DMS114 treated with DMSO at 0.1 percent for 48 hours (cell line): ENCODE measurements at regions not wholly inside any gene's neighbourhood (a gene's known extent, or its start where the extent isn't known, plus 50 kb on each side); places are given as distances from the start of the nearest gene placed in this dataset.
"Not testable (repeated sequence)": the region's sequence is repeated elsewhere in the genome, so short reads cannot be mapped to it uniquely, and the experiment has no call there.

Experiments
- DNase-seq: peaks from one replicate; lab custom pipeline; 2025; ENCODE audit not compliant: unreplicated experiment; lab: John Stamatoyannopoulos, UW

DNA sequence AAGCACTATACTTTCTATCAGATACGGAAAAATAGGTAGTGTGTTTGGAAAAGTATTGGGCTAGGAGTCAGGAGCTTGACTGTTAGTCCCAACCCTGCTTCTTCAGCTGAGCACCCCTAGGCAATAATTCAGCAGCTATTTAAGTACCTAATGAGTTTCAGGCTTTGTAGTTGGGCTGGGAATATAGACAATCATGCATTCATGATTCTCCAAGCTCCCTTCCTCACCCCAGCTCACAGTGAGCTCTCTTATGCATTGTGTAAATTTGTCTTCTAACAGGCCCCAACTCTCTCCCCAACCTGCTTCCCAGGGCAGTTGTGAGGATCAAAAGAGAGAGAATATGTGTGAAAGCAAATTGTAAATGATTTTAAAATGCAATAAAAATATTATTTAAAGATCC lies 201.2 kb downstream of the MSX2 start:
- DNase-seq, result no peak

DNA sequence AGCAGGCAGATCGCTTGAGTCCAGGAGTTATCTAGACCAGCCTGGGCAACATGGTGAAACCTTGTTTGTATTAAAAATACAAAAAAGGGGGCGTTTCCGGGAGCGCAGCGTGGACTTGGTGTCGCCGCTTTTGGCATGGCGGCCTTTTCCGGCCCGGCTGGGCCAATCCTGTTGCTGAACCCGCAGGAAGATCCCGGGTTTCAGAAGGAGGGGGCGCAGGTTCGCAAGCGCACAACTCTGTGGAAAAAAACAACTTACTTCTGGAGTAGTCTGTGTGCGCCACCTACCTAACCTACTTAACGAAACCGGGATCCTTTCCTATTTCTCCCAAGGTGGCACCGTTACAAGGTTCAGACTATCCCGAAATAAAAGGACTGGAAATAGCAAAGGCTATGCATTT lies 198.6 kb downstream of the MSX2 start:
- DNase-seq, result no peak

DNA sequence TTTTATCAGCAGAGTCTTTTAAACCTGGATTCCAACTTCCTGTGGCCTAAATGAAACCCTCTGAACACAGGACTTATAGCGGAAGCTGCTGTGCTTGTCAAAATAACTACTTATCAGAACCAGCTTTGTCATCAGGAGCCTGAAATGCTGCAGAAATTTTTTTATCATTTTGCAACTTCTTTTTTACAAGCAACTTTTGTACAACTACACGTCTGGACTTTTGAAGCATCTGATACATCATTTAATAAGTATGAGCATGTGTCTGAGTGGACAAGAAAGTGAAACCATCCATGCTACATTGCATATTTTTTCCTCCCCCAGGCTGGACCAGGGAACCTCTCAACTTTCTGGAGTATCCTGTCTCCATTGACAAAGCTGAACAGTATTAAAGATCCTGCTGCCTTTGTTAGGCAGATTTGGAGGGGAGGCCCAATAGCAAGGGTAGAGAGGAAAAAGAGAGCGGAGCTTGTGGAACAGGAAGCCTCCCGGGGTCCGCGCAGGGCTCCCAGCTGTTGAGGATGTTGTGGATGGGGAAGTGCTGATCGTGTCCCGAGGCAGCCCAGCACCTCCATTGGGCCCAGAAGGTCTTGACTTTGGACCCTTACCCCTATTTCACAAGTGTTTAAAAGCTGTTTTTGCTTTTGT lies 196.6 kb downstream of the MSX2 start:
- DNase-seq, result no peak

DNA sequence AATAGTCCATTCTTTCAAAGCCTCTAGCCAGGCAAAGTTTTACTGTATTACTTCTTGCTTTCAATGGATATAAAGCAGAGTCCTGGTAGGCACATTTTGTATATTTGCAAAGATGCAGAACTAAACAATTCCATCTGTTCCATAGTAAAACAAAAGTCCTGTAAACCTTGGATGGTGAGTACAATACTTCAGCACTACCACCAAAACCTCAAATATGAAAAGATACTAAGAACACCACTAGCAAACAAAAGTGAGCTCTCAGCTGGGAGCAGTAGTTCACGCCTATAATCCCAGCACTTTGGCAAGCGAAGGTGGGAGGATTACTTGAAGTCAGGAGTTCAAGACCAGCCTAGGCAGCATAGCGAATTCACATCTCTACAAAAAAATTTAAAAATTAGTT lies 195.0 kb downstream of the MSX2 start:
- DNase-seq, result no peak

DNA sequence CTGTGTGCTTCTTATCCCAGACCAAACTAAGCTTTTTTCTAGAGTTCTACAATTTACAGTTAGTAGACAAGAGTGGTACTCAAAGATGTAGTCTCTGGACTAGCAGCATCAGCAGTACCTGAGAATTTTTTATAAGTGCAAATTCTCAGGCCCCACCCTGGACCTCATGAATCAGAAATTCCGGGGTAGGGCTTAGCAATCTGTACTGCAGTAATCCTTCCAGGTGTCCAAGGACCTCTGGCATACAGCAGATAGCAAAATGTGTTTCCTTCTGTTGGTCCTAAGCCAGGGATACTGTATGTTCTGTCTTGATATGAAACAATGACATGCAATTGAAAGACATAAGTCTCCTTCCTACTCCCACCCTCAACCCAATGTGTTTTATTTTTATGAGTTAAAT lies 194.3 kb downstream of the MSX2 start:
- no peak for DNase-seq

DNA sequence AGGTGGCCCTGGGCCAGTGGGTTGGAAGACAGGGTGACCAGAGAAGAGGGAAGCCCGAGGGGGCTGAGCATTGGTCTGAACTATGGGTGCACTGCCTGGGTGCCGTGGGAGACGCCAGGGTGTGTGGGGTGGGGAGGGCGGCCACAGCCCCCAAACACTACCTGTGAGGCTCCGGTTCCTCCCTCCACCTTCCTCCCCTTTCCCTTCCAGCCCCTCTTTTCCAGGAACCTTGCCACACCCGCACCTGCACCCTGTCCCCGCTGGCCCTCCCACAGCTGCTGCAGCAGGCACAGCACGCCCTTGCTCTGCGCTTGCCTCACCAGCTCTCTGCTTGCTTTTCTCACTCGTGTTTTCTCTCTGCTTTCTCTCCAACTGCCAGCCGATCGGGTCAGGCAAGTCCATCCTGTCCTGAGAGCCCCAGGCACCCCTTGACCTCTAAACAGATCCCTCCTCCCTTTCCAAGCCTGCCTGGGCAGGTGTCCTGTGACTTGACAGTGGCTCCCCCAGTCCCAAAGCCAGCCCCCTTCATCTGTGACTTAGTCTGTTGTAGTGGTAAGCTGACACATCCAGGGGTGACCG lies 193.7 kb downstream of the MSX2 start:
- DNase-seq, result no peak

DNA sequence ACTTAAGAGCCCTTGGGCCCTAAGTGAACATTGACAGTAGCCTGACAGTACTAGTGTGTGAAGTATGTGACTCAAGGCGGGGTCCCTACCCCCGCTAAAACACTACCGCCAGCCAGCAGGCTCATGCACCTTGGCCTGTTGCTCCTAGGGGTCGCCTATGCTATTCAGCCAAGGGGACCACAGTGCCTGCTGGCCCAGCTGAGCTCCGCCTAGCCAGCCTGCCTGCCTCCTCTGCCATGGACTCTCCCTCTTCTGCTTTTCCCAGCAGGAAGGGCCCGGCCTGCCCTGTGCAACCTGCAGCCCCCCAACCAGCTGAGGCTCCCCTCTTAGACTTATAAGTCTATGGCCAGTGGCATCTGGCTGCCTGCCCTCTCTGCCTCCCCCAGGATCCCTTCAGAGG lies 193.1 kb downstream of the MSX2 start:
- not testable (repeated sequence) for DNase-seq

DNA sequence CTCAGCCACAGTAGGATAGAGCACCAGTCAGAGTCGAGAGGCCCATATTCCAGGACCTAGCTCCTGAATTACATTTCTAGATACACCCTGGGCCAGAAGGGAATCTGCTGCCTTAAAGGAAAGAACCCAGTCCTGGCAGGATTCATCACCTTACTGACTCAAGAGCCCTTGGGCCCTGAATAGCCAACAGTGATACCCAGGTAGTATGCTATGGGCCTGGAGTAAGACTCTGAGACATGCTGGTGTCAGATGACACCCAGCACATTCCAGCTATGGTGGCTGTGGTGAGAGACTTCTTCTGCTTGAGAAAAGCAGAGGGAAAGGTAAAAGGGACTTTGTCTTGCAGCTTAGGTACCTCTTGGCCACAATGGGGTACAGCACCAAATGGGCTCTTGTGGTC lies 192.5 kb downstream of the MSX2 start:
- DNase-seq, result not testable (repeated sequence)

DNA sequence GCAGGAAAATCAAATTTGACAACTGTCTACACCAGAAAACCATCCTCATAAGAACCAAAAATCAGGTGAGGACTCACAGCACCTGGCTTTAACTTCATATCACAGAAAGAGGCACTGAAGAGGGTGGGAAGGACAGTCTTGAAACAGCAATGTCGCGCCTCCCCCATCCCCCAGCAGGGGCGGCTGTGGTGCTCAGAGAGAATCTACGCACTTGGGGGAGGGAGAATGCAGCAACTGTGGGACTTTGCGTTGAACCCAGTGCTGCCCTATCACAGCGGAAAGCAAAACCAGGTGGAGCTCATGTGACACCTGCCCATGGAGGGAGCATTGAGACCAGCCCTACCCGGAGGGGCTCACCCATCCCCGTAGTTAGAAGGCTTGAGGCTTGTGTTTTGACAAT lies 191.8 kb downstream of the MSX2 start:
- no peak for DNase-seq

DNA sequence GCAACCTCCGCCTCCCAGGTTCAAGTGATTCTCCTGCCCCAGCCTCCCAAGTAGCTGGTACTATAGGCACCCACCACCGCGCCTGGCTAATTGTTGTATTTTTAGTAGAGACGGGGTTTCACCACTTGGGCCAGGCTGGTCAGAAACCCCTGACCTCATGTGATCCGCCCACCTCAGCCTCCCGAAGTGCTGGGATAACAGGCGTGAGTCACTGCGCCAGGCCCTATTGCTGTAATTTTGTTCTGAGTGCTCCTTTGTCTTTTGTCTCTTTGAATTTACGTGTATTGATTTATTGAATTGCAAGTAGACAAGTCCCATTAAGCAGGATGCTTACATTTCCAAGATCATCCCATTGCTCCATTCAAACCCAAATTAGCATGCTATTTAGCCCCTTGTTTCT lies 186.7 kb downstream of the MSX2 start:
- no peak for DNase-seq

DNA sequence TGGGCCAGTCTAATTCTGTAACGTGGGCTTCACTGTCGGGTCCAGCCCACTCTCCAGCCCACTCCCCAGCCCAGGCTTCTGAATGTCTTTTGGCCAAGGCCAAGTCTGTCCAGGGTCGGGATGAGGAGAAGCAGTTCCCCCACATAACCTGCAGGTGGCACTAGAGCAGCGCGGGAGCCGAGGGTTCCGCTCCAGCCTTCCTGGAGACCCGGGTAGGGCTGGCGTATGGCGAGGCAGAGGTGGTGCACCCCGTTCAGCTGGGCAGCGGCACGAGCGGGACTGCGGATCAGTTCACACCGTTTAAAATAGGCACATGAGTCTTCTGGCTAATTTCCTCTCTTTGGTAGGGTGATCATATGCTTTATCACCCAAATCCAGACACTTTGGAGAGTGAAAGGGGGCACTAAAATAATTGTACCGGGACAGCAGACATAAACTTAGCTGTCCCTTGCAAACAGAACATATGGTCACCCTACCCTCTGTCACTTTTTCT lies 185.9 kb downstream of the MSX2 start:
- DNase-seq, result peak; percentile 75

DNA sequence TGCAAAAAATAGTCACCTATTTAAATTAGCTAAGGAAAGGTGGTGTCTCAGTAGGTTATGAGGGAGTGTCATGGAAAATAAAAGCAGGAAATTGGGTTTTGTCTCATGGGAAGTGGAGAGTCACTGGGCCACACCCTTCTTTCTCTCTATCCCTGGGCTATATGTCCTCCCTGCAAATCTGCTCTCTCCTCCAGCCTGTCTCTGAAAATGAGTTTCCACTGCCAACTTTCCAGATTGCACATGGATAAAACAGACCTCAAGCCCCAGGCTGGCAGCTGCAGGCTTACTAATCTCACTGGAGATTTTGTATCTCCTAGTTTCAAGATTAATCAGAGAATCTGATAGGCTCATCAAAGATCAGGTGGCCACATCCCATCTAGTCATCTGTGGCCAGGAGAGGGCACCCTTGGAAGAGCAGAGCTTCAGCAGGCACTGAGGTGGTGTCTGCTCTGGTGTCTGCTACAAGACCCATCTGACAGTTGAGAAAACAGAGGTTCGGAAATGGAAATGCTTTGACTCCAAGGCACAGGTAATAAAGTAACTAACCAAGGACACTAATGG lies 178.9 kb downstream of the MSX2 start:
- no peak for DNase-seq

DNA sequence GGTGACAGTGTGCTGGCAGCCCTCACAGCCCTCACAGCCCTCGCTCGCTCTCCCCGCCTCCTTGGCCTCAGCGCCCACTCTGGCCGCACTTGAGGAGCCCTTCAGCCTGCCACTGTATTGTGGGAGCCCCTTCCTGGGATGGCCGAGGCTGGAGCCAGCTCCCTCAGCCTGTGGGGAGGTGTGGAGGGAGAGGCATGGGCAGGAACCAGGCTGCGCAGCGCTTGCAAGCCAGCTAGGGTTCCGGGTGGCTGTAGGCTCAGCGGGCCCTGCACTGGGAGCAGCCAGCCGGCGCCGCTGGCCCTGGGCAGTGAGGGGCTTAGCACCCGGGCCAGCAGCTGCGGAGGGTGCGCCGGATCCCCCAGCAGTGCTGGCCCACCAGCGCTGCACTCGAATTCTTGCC lies 177.0 kb downstream of the MSX2 start:
- no peak for DNase-seq

DNA sequence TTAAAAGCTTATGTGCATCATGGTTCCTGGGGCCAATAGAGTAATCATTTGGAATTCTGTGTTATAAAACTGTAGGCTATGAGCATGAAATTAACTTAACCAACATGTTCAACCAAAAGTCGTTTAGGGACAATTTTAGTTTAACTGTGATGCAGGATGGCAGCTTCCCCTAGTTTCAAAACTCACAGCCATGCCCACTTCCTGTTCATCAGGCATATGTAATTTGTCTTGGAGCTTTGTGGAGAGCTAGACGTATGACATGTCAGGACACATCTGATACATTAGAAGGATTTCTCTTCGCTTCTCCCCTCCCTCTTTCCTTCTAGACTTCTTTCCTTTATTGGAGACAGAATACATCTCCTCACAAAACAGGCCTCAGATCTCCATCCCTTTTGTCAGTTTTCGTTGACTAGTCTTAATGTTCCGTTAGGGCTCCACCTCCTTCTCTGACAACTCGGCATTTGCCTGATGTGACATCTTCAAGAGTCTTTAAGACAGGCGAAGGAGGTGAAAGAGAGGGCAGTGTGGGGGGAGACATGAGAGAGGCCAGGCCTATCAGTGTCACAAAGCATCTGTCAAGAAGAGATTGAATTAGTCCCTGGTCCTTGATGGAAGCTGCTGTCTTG lies 176.0 kb downstream of the MSX2 start:
- no peak for DNase-seq

DNA sequence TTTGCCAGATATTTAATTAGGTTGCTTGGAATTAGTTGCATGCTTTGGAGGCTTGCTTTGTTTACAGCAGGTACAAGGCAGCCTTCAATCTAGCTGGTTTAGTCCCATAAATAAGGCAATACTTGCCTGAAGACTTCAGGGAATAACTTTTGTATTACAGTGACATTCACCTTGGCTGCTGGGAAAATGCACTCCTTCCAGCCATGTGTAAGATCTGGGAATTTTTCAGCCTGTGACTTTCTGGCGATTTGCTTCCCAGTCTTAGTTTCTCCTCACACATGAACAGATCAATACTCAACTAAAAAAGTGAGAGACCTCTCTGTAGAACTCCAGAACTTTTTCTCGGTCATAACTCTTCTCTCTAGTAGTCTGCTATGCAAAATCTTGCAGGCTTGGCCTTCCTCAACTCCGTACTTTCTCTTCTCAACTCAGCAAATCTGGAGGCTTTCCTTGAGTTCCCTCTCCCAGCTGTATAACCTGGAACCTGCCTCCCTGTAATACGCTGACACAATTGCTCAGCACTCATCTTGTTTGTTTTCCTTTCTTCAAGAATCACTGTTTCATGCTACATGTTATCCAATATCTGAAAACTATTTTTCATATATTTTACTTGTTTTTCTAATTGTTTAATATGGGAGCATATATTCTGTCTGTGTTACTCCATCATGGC lies 173.0 kb downstream of the MSX2 start:
- no peak for DNase-seq

DNA sequence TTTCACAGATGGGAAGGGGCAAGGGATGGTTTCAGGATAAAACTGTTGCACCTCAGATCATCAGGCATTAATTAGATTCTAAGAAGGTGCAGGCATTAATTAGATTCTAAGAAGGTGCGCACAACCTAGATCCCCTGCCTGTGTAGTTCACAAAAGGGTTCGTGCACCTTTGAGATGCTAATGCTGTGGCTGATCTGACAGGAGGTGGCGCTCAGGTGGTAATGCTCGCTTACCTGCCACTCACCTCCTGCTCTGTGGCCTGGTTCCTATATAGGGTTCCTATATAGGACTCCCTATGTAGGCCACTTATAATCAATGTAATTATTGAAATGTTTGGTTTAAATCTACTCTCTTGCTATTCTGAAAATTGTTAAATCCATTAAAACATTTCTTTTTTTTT lies 171.0 kb downstream of the MSX2 start:
- no peak for DNase-seq

DNA sequence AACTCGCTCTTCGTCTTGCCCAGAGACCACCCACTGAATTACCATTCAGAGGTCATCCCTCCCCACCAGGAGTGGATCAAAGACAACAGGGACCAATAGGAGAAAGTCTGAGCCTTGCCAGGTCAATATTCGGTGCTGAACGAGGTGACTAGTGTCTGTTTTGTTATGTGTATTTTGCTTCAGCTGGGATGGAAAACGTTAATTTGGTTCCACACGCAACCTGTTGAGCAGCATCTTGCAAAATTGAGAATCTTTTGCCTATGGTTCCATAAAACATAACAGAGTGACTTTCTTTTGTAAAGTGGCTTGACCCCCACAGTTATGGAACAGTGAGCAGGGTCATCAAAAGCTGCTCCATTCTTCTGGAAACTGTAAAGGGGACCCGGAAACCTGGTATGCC lies 168.4 kb downstream of the MSX2 start:
- DNase-seq, result no peak

DNA sequence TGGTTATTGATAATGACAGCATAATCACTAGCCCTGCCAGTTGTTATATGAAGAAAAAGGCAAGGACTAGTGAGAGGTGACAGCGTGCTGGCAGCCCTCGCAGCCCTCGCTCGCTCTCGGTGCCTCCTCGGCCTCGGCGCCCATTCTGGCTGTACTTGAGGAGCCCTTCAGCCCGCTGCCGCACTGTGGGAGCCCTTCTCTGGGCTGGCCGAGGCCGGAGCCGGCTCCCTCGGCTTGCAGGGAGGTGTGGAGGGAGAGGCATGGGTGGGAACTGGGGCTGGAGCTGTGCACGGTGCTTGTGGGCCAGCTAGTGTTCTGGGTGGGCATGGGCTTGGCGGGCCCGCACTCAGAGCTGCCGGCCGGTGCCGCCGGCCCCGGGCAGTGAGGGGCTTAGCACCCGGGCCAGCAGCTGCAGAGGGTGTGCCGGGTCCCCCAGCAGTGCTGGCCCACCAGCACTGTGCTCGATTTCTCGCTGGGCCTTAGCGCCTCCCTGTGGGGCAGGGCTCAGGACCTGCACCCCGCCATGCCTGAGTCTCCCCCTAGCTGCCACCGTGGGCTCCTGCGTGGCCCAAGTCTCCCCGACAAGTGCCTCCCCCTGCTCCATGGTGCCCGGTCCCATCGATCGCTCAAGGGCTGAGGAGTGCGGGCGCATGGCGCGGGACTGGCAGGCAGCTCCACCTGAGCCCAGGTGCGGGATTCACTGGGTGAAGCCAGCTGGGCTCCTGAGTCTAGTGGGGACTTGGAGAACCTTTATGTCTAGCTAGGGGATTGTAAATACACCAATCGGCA lies 156.2 kb downstream of the MSX2 start:
- DNase-seq, result not testable (repeated sequence)

DNA sequence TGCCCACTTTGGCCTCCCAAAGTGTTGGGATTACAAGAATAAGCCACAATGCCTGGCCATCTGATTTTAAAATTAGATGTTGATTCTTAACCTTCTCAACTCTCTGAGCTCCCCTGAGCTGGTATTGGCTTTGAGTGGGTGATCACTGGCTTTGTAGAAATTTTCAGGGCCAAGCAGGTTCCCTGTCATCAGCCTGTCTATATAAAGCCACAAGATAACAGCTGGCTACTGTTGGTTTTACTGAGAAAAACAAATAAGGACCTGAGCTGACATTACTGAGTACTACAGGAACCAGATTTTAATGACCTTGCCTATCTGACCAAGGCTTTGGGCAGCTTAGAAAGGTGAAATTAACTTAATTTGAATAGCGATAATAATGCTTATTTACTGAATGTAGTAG lies 153.6 kb downstream of the MSX2 start:
- no peak for DNase-seq

DNA sequence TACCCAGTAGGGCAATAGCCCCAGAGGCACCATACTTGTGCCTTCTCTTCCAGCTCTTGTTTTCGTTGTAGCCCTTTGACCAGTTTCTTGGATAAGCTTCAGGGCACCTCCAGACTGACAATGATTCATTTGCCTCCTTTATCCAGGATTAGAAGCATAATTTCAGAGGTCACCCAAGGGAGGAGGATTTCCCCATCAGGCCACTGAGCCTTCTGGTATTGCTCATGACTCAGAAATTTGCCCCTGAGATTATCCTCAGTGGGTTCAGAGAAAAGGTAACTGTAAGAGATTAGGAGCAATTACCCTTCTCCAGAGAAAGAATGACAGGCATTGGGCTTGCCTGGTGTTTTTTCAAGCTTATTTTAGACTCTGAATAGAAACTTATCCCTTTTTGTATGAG lies 147.9 kb downstream of the MSX2 start:
- DNase-seq, result no peak

DNA sequence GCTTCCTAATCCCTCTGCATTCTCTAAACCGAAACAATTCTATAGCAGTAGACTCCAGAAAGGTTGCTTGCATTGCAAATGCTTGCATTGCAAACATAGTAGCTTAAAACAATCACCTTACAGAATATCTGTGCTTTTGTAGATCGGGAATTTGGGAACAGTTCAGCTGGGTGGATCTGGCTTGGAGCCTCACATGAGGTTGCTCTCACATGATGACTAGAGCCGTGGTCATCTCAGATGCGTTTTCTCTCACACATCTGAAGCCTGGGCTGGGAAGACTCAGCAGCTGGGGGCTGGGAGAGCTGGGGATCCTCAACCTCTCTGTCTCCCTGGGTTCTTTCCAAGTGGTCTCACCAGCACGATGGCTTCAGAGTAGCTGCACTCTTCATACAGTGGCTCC lies 127.8 kb downstream of the MSX2 start:
- no peak for DNase-seq
